ENCODE measurements at regions not wholly inside any gene's neighbourhood (a gene's known extent, or its start where the extent isn't known, plus 50 kb on each side); places are given as distances from the start of the nearest gene placed in this dataset.

- H3K4me3 ChIP-seq, result no peak overlapping the region
- DNase-seq (no peak), ATAC-seq (no peak)
- no peaks in the 10 kb centered on the region for H3K36me3 ChIP-seq
- H3K9me3 ChIP-seq, result no peaks in the 10 kb centered on the region
- no peaks in the 10 kb centered on the region for H3K4me1 ChIP-seq
- intact Hi-C loops (cut with DNase I), result no loop called here
- no peak overlapping the region for H3K27ac ChIP-seq
- TF ChIP-seq CTCF (IDR thresholded peaks at IDR 0.05), result no peak
- H3K27me3 ChIP-seq (ENCODE audit: low read depth), result no peaks in the 10 kb centered on the region
Observed at GRCh38 chr2:209091056-209091455, 332.8 kb upstream of the MAP2 start.

GRCh38 chr2:209094221-209094620 is 329.6 kb upstream of the MAP2 start:
- no peaks in the 10 kb centered on the region for H3K9me3 ChIP-seq
- no peak overlapping the region for H3K27ac ChIP-seq
- ATAC-seq (no peak), DNase-seq (no peak)
- intact Hi-C loops (cut with DNase I), result no loop called here
- no peaks in the 10 kb centered on the region for H3K4me1 ChIP-seq
- H3K27me3 ChIP-seq (ENCODE audit: low read depth), result no peaks in the 10 kb centered on the region
- H3K36me3 ChIP-seq, result no peaks in the 10 kb centered on the region
- no peak for TF ChIP-seq CTCF (IDR thresholded peaks at IDR 0.05)
- H3K4me3 ChIP-seq, result no peak overlapping the region

GRCh38 chr2:209095432-209095831 is 328.4 kb upstream of the MAP2 start:
- Histone ChIP-seq H3K36me3 (no peaks in the 10 kb centered on the region), H3K27me3 (ENCODE audit: low read depth) (no peaks in the 10 kb centered on the region), H3K4me3 (no peak overlapping the region), H3K9me3 (no peaks in the 10 kb centered on the region), H3K27ac (no peak overlapping the region), H3K4me1 (no peaks in the 10 kb centered on the region)
- intact Hi-C loops (cut with DNase I), result no loop called here
- no peak for TF ChIP-seq CTCF (IDR thresholded peaks at IDR 0.05)
- DNase-seq (no peak), ATAC-seq (no peak)

- no peak for TF ChIP-seq CTCF (IDR thresholded peaks at IDR 0.05)
- no peak overlapping the region for H3K4me3 ChIP-seq
- no peaks in the 10 kb centered on the region for H3K4me1 ChIP-seq
- H3K36me3 ChIP-seq, result no peaks in the 10 kb centered on the region
- ATAC-seq, result no peak
- no peak for DNase-seq
- H3K27ac ChIP-seq, result no peak overlapping the region
- H3K9me3 ChIP-seq, result no peaks in the 10 kb centered on the region
- H3K27me3 ChIP-seq (ENCODE audit: low read depth), result no peaks in the 10 kb centered on the region
- intact Hi-C loops (cut with DNase I), result no loop called here
Observed at GRCh38 chr2:209097168-209097567, 326.7 kb upstream of the MAP2 start.

- DNase-seq, result no peak
- Histone ChIP-seq H3K36me3 (no peaks in the 10 kb centered on the region), H3K4me3 (no peak overlapping the region), H3K4me1 (no peaks in the 10 kb centered on the region), H3K27ac (no peak overlapping the region), H3K9me3 (no peaks in the 10 kb centered on the region), H3K27me3 (ENCODE audit: low read depth) (no peaks in the 10 kb centered on the region)
- intact Hi-C loops (cut with DNase I), result no loop called here
- ATAC-seq, result no peak
- TF ChIP-seq CTCF (IDR thresholded peaks at IDR 0.05), result no peak
Observed at GRCh38 chr2:209102319-209102718, 321.5 kb upstream of the MAP2 start.

GRCh38 chr2:209113026-209113425 is 310.8 kb upstream of the MAP2 start:
- intact Hi-C loops (cut with DNase I), result no loop called here

More at GRCh38 chr2:209113026-209113425, 310.8 kb upstream of the MAP2 start:
- Histone ChIP-seq H3K27me3 (ENCODE audit: low read depth) (no peaks in the 10 kb centered on the region), H3K4me1 (no peaks in the 10 kb centered on the region), H3K27ac (no peak overlapping the region), H3K36me3 (no peaks in the 10 kb centered on the region), H3K9me3 (no peaks in the 10 kb centered on the region), H3K4me3 (no peak overlapping the region)
- DNase-seq, result no peak
- no peak for ATAC-seq
- TF ChIP-seq CTCF (IDR thresholded peaks at IDR 0.05), result no peak
